ENCODE measurements at regions not wholly inside any gene's neighbourhood (a gene's known extent, or its start where the extent isn't known, plus 50 kb on each side); places are given as distances from the start of the nearest gene placed in this dataset.
"Not testable (repeated sequence)": the region's sequence is repeated elsewhere in the genome, so short reads cannot be mapped to it uniquely, and the experiment has no call there.

DNA sequence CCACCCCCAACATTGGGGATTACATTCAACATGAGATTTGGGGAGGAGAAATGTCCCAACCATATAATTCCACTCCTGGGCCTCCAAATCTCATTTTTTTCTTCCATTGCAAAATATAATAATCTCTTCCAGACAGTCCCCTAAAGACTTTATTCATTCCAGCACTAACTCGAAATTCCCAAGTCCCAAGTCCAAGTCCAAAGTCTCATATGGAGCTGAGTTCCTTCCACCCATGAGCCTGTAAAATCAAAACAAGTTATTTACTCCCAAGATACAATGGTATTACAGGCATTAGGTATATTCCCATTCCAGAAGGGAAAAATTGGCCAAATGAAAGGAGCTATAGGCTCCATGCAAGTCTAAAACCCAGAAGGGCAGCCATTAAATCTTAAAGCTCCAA is 56.7 kb downstream of the P2RY1 start:
- DNase-seq = no peak

DNA sequence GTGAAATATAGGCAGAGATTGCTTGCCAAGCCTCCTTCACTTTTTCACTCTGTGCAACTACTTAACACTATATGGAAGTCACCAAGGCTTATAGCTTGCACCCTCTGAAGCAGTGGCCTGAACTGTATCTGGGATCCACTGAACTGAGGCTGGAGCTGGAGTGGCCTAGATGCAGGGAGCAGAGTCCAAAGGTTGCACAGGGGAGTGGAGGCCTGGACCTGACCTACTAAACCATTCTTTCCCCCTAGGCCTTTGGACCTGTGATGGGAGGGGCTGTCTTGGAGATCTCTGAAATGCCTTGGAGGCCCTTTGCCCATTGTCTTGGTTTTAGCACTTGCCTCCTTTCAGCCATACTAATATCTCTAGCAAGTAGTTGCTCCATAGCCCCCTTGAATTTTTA is 57.5 kb downstream of the P2RY1 start:
- DNase-seq = no peak

- no peak for DNase-seq
Observed at GRCh38 chr3:152893647-152894046, 58.7 kb downstream of the P2RY1 start.

- DNase-seq = no peak
Observed at GRCh38 chr3:152899306-152899705, 64.4 kb downstream of the P2RY1 start.

- no peak for DNase-seq
Observed at GRCh38 chr3:152902141-152902669, 67.3 kb downstream of the P2RY1 start.

DNA sequence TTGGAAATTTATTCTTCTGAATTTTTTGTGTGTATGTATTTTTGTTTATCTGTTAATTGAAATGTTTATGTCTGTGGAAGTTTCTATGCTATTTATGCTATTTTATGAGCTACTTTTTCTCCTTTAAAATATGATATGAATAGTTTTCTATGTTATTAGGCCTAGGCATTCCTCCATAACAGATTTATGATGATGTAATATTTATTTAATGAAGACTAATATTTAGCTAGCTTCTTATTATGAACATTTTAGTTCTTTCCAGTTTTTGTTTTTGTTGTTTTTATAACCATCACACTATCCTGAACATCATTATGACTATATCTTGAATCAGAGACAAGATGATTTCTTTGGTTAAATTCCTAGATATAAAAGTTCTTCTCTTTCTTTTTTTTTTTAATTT is 70.7 kb downstream of the P2RY1 start:
- no peak for DNase-seq

GRCh38 chr3:152909180-152909883 is 74.4 kb downstream of the P2RY1 start:
- no peak for DNase-seq

- no peak for DNase-seq
Observed at GRCh38 chr3:152910211-152910610, 75.3 kb downstream of the P2RY1 start.

- no peak for DNase-seq
Observed at GRCh38 chr3:152910966-152911365, 76.0 kb downstream of the P2RY1 start.

DNA sequence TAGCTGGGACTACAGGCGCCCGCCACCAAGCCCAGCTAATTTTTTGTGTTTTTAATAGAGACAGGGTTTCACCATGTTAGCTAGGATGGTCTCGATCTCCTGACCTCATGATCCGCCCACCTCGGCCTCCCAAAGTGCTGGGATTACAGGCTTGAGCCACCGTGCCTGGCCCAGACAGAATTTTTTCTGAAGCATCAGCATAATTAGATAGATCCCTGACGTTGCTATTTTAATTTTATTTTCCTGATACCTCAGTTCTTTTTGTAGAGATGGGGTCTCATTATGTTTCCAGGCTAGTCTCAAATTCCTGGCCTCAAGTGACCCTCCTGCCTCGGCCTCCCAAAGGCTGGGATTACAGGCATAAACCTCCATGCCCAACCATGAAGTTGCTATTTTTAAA is 79.8 kb downstream of the P2RY1 start:
- DNase-seq = not testable (repeated sequence)

- DNase-seq = no peak
Observed at GRCh38 chr3:152915695-152916094, 80.8 kb downstream of the P2RY1 start.

GRCh38 chr3:152916753-152917279 is 81.9 kb downstream of the P2RY1 start:
- no peak for DNase-seq

GRCh38 chr3:152921351-152921750 is 86.4 kb downstream of the P2RY1 start:
- DNase-seq = no peak

DNA sequence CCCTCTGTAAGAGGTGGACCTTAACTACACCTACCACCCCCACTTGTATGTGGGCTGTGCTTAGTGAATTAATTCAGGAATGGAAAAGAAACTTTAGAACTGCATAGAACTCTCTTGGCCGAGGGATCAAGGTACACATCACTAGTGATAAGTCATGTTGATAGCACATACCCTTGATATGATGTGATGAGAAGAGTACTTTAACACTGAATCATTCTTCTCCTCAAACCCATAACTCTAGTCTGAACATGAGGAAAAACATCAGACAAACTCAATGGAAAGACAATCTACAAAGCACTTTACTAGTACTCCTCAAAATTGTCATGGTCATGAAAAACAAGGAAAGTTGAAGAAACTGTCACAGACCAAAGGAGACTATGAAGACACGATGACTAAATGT is 87.6 kb downstream of the P2RY1 start:
- no peak for DNase-seq

DNA sequence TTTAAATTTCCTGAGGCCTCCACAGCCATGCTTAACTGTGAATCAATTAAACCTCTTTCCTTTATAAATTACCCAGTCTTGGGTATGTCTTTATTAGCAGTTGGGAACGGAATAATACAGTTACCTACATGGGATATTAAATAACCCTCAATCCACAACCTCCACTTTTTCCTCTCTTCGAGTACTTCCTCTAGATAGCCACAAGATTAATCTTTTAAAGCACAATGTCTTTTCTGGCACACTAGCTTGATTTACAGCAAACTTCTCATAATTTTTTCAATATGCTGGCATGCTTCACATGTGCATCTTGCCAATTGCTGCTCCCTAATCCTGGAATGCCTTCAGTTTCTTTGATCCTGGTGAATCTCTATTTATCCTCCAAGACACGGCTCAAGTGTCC is 92.2 kb downstream of the P2RY1 start:
- no peak for DNase-seq

DNA sequence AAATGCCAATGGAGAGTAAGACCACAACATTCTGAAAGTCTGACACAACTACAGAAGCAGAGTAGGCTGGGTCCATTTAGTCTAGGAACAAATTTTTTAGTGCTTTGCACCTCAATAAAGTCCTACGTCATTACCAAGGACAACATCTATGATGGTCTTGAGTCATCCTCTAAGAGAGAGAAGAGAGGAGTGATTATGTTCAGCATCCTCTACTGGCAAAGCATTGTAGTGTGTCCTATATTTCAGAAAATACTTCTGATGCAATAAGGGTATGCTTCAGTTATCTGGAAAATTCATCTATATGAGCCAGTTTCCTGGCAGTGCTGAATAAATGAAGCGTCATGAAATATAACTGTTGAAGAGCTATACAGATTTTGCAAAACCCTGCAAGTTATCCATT is 95.6 kb downstream of the P2RY1 start:
- DNase-seq = no peak

DNA sequence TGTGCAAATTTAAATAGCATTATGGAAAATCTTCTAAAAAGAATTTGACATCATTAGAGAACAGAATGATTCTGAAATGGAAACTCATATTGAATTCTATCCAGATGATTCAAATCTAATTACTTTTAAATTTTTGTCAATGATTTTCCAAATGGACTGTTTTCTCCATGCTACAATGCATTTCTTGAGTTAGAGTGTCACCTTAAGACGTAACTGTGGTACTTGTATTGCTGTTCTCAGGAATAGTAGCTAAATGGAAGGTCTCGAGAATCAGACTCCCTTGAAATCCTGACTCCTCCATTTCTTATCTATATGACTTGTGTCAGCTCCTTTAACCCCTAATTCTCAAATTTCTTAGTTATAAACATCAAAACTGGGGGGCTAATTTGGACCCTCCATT is 102.3 kb downstream of the P2RY1 start:
- no peak for DNase-seq

- DNase-seq = no peak
Observed at GRCh38 chr3:152938974-152939636, 104.2 kb downstream of the P2RY1 start.

- DNase-seq = no peak
Observed at GRCh38 chr3:152941859-152942258, 106.9 kb downstream of the P2RY1 start.

DNA sequence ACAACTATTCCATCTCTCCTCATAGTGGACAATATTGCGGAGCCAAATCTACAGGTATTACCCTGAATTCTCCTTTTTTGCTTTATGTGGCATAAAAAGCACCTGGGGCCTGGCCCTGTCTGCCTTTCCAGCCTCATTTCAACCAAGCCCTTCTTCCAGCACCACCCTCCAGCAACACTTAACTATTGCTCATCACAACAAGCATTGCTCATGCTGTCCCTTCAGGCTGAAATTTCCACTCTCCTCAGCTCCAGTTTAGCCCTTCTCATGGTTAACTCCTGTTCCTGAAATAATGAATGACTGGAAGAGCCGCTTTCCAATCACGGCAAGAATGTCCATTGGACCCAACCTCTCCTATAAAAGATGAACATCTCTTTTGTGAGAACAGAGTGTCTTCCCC is 107.4 kb downstream of the P2RY1 start:
- DNase-seq = no peak

DNA sequence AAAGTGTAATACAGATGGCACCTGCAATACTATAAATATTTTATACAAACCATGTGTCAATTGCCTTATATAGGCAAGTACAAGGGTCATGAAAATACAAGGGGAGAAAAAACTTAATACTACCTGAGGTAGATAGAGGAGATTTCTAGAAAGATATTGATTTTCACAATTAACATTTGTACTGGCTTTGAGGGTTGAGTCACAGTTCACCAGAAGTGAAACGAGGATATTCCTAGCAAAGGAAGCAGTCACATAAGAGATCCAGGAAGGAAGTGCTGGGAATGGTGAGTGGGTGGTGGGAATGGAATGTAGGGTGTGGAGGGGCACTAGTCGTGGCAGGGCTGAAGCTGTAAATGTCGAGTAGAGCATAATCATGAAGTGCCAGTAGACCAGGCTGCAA is 108.7 kb downstream of the P2RY1 start:
- DNase-seq = no peak

DNA sequence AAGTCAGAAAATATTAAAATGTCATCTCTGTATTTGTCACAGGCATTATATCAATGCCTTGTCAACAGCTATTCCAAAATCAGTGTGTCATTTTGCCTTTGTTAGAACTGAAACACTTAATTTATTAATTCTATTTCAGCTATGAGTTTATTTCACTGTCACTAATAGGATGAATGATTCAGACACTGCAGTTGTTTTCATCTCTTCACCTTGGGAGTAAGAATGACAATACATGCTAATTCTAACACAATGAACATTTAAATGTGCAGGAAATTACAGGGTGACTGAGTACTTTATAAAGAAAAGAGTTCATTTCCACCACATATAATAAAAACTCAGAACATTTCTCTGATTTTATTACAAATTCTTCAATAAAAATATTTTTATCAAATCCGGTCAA is 109.7 kb downstream of the P2RY1 start:
- no peak for DNase-seq

DNA sequence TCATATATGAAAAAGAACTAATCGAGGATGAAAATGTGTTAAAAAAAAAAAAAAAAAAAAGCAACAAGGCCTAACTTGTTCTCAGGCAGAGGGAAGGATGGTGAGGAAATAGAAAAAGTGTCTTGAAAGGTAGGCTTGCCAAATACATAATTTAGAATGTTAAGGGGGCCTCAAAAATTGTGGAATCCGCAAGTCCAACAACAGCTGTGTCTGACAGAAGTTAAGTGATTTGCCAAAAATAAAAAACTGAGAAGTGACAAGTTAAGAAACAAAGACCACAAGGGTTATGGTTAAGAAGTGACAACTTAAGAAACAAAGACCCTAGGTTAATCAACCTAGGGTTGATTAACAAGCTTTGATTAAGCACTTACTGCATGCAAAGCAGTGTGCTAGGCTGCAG is 110.6 kb downstream of the P2RY1 start:
- DNase-seq = no peak

GRCh38 chr3:152957491-152957890 is 122.6 kb downstream of the P2RY1 start:
- no peak for DNase-seq

All from activated CD4-positive, alpha-beta T cell treated with anti-CD3 and anti-CD28 coated beads, Interleukin-2, amount 50 U/mL, for 16 hours (primary cell).